RWPE2 (cell line): ENCODE measurements at regions not wholly inside any gene's neighbourhood (a gene's known extent, or its start where the extent isn't known, plus 50 kb on each side); places are given as distances from the start of the nearest gene placed in this dataset.

Experiments
- ATAC-seq: fragments of 200-7000 bp; cut with Tn5 transposase; 3 replicates; pipeline ENCODE4 v1.9.1; 2021; ENCODE audit warnings: low read depth
- DNase-seq: peaks from one replicate; pipeline ENCODE4 v3.0.0-alpha.2; 2020; ENCODE audit warnings: low spot score
- H3K27ac ChIP-seq: fragments of 450-650 bp; 2 replicates; pipeline ENCODE4 v1.5.1; 2017; ENCODE audit warnings: mild to moderate bottlenecking; ENCODE audit not compliant: poor library complexity, severe bottlenecking
- H3K27me3 ChIP-seq: fragments of 250-450 bp; sonication (Bioruptor Pico); 2 replicates; pipeline ENCODE4 v1.5.1; 2021; ENCODE audit warnings: mild to moderate bottlenecking, moderate library complexity; ENCODE audit not compliant: insufficient read depth, poor library complexity, severe bottlenecking
- H3K36me3 ChIP-seq: fragments of 250-450 bp; sonication (Bioruptor Pico); 2 replicates; pipeline ENCODE4 v1.5.1; 2020; ENCODE audit warnings: low read depth, mild to moderate bottlenecking, moderate library complexity
- H3K4me1 ChIP-seq: fragments of 250-450 bp; sonication (Bioruptor Pico); 2 replicates; pipeline ENCODE4 v1.5.1; 2021; ENCODE audit warnings: mild to moderate bottlenecking, moderate library complexity; ENCODE audit not compliant: insufficient read depth, poor library complexity, severe bottlenecking
- H3K4me3 ChIP-seq: fragments of 250-450 bp; sonication (Bioruptor Pico); 2 replicates; pipeline ENCODE4 v1.5.1; 2021; ENCODE audit warnings: mild to moderate bottlenecking, moderate library complexity; ENCODE audit not compliant: severe bottlenecking
- H3K9me3 ChIP-seq: fragments of 250-450 bp; sonication (Bioruptor Pico); 2 replicates; pipeline ENCODE4 v1.5.1; 2021; ENCODE audit warnings: mild to moderate bottlenecking, moderate library complexity; ENCODE audit not compliant: severe bottlenecking
- CTCF ChIP-seq: fragments of 450-650 bp; IDR thresholded peaks from one replicate; pipeline ENCODE4 v1.5.1; 2017; ENCODE audit warnings: mild to moderate bottlenecking, moderate library complexity; ENCODE audit not compliant: poor library complexity, severe bottlenecking

GRCh38 chr9:99294850-99295461 lies 72.9 kb downstream of the SEC61B start:
- Histone ChIP-seq H3K4me3 (no peak overlapping the region), H3K36me3 (no peaks in the 10 kb centered on the region), H3K27ac (no peak overlapping the region), H3K4me1 (no peaks in the 10 kb centered on the region), H3K9me3 (no peaks in the 10 kb centered on the region), H3K27me3 (no peaks in the 10 kb centered on the region)
- no peak for DNase-seq
- no peak for TF ChIP-seq CTCF
- ATAC-seq: no peak

GRCh38 chr9:99296291-99296951 lies 74.3 kb downstream of the SEC61B start:
- Histone ChIP-seq H3K36me3 (no peaks in the 10 kb centered on the region), H3K27ac (no peak overlapping the region), H3K9me3 (no peaks in the 10 kb centered on the region), H3K4me1 (no peaks in the 10 kb centered on the region), H3K4me3 (no peak overlapping the region), H3K27me3 (no peaks in the 10 kb centered on the region)
- no peak for TF ChIP-seq CTCF
- DNase-seq (no peak), ATAC-seq (no peak)

- H3K4me3 ChIP-seq: no peak overlapping the region
- no peaks in the 10 kb centered on the region for H3K27me3 ChIP-seq
- H3K9me3 ChIP-seq: no peaks in the 10 kb centered on the region
- H3K27ac ChIP-seq: no peak overlapping the region
- DNase-seq (no peak), ATAC-seq (no peak)
- no peak for TF ChIP-seq CTCF
- no peaks in the 10 kb centered on the region for H3K4me1 ChIP-seq
- H3K36me3 ChIP-seq: no peaks in the 10 kb centered on the region
These were observed 76.5 kb downstream of the SEC61B start for GRCh38 chr9:99298614-99299013.

GRCh38 chr9:99299211-99300102 lies 77.4 kb downstream of the SEC61B start:
- ATAC-seq (peak; percentile 89), DNase-seq (no peak)
- no peaks in the 10 kb centered on the region for H3K27me3 ChIP-seq
- no peaks in the 10 kb centered on the region for H3K36me3 ChIP-seq
- no peaks in the 10 kb centered on the region for H3K9me3 ChIP-seq
- peak; percentile 13 for TF ChIP-seq CTCF
- no peak overlapping the region for H3K4me3 ChIP-seq
- no peaks in the 10 kb centered on the region for H3K4me1 ChIP-seq
- H3K27ac ChIP-seq: no peak overlapping the region

GRCh38 chr9:99300103-99300439 lies 78.0 kb downstream of the SEC61B start:
- Histone ChIP-seq H3K9me3 (no peaks in the 10 kb centered on the region), H3K27ac (no peak overlapping the region), H3K4me1 (no peaks in the 10 kb centered on the region), H3K27me3 (no peaks in the 10 kb centered on the region), H3K36me3 (no peaks in the 10 kb centered on the region), H3K4me3 (no peak overlapping the region)
- ATAC-seq (no peak), DNase-seq (no peak)
- TF ChIP-seq CTCF: no peak
